Gastrocnemius medialis (tissue), 4 donors: ENCODE measurements at regions not wholly inside any gene's neighbourhood (a gene's known extent, or its start where the extent isn't known, plus 50 kb on each side); places are given as distances from the start of the nearest gene placed in this dataset.
"Not testable (repeated sequence)": the region's sequence is repeated elsewhere in the genome, so short reads cannot be mapped to it uniquely, and the experiment has no call there.

Source experiments
- ATAC-seq, 2 donors: fragments of 150-250 bp; one replicate each; pipeline ENCODE4 v1.9.1; 2016
- DNase-seq, 2 donors: peaks; one replicate each; pipeline ENCODE4 v3.0.0-alpha.2; 2019
- H3K27ac ChIP-seq, 4 donors: fragments of 200-600 bp; sonication (generic); 1 replicate in 1 of 4; 2 replicates in 3 of 4; pipeline ENCODE4 v1.5.1; 2016 to 2018; ENCODE audit warnings: mild to moderate bottlenecking in 2 of 4, moderate library complexity in 1 of 4
- H3K27me3 ChIP-seq, 3 donors: fragments of 200-600 bp; sonication (generic) in 2 of 3; 1 replicate in 1 of 3; 2 replicates in 2 of 3; pipeline versions ENCODE4 v1.5.1 to v1.6.0; 2016 to 2019; ENCODE audit warnings: mild to moderate bottlenecking in 1 of 3, moderate library complexity in 1 of 3
- H3K36me3 ChIP-seq, 2 donors: fragments of 200-600 bp; sonication (generic) in 1 of 2; one replicate each; pipeline ENCODE4 v1.5.1; 2017 to 2018
- H3K4me1 ChIP-seq, 2 donors: fragments of 200-600 bp; sonication (generic) in 1 of 2; one replicate each; pipeline ENCODE4 v1.5.1; 2016 to 2017; ENCODE audit warnings: mild to moderate bottlenecking in 2 of 2
- H3K4me3 ChIP-seq, 4 donors: fragments of 200-600 bp; sonication (generic) in 3 of 4; 1 replicate in 1 of 4; 2 replicates in 3 of 4; pipeline ENCODE4 v1.5.1; 2016 to 2019; ENCODE audit warnings: mild to moderate bottlenecking in 2 of 4
- H3K9me3 ChIP-seq, 3 donors: fragments of 200-600 bp; sonication (generic) in 2 of 3; 1 replicate in 1 of 3; 2 replicates in 2 of 3; pipeline ENCODE4 v1.5.1; 2016 to 2019
- POLR2A ChIP-seq, 2 donors: fragments of 450-650 bp; IDR thresholded peaks; one replicate each; pipeline ENCODE4 v1.6.1; 2017; ENCODE audit warnings: antibody characterized with exemption in 2 of 2, mild to moderate bottlenecking in 2 of 2, moderate library complexity in 2 of 2
- in situ Hi-C, 4 donors: fragments of 200-750 bp; cut with MboI; loops; one replicate each; pipeline versions ENCODE4 v1.15.0 to v1.8.0; 2017; ENCODE audit warnings: low sequenced_read_pairs in 4 of 4
- intact Hi-C: fragments of 100-400 bp; cut with DNase I; formaldehyde crosslinking; loops from one replicate; pipeline ENCODE4 v1.15.1; 2023; ENCODE audit warnings: low total_unique reads
- TF ChIP-seq, protein P1 (sequence below), 5 experiments: fragments of 450-650 bp in 3 of 5; fragments of 200-600 bp in 2 of 5; sonication (generic) in 2 of 5; IDR thresholded peaks in 4 of 5; conservative IDR thresholded peaks in 1 of 5; 1 replicate in 4 of 5; 2 replicates in 1 of 5; pipeline ENCODE4 v1.5.1; 2016 to 2019; ENCODE audit warnings: antibody characterized with exemption in 5 of 5, mild to moderate bottlenecking in 3 of 5, moderate library complexity in 3 of 5

DNA sequence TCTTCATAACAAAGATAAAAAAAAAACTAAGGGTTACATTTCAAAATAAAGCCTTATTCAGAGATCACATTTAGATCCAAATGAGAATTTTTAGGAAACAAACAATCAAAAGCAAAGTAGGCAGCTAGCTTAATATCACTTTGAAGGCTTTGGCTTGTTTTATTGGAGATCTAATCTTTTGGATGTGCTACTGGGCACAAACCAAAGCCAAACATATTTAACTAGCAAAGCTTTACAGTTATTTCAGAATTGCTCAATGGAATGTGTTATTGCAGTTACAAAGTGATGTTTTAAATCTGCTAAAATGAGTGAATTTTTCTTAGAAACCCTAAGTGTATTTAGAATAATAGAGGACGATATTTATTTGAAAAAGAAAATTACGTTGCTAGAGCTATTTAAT lies 114.7 kb upstream of the KLHL1 start:
- intact Hi-C loops: no loop called here
- DNase-seq (no peak), ATAC-seq (no peak)
- Histone ChIP-seq H3K27ac (no peak overlapping the region), H3K4me3 (no peak overlapping the region), H3K4me1 (no peaks in the 10 kb centered on the region), H3K27me3 (no peaks in the 10 kb centered on the region), H3K36me3 (no peaks in the 10 kb centered on the region), H3K9me3 (no peaks in the 10 kb centered on the region)
- in situ Hi-C loops: no loop called here
- no peak for TF ChIP-seq POLR2A (IDR thresholded peaks at IDR 0.05)
- TF ChIP-seq, protein P1, sequence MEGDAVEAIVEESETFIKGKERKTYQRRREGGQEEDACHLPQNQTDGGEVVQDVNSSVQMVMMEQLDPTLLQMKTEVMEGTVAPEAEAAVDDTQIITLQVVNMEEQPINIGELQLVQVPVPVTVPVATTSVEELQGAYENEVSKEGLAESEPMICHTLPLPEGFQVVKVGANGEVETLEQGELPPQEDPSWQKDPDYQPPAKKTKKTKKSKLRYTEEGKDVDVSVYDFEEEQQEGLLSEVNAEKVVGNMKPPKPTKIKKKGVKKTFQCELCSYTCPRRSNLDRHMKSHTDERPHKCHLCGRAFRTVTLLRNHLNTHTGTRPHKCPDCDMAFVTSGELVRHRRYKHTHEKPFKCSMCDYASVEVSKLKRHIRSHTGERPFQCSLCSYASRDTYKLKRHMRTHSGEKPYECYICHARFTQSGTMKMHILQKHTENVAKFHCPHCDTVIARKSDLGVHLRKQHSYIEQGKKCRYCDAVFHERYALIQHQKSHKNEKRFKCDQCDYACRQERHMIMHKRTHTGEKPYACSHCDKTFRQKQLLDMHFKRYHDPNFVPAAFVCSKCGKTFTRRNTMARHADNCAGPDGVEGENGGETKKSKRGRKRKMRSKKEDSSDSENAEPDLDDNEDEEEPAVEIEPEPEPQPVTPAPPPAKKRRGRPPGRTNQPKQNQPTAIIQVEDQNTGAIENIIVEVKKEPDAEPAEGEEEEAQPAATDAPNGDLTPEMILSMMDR (IDR thresholded peaks at IDR 0.05 in 4 of 5, conservative IDR thresholded peaks at IDR 0.05 in 1 of 5): no peak

DNA sequence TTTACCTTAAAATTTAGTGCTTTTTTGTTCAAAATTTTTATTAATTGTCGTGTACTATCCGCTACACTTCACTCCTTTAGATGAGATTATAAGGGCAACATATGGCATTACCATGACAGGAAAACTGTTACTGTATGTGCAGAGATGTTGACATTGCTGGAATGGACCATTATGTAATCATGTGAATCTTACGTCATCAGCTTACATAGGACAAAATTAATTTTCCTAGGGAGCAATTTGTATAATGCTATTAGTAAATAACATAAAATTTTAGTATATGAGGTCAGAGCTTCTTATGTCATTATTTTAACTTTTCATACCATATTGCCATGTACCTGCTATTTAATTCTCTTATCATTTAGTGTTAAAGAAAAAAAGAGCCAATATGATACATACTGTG lies 110.4 kb upstream of the KLHL1 start:
- TF ChIP-seq, protein P1 (IDR thresholded peaks at IDR 0.05 in 4 of 5, conservative IDR thresholded peaks at IDR 0.05 in 1 of 5): no peak
- TF ChIP-seq POLR2A (IDR thresholded peaks at IDR 0.05): no peak
- ATAC-seq (no peak), DNase-seq (no peak)
- H3K4me1 ChIP-seq: no peaks in the 10 kb centered on the region
- in situ Hi-C loops (no loop called here), intact Hi-C loops (no loop called here)
- H3K36me3 ChIP-seq: no peaks in the 10 kb centered on the region
- H3K27ac ChIP-seq: no peak overlapping the region
- H3K9me3 ChIP-seq: no peaks in the 10 kb centered on the region
- H3K4me3 ChIP-seq: no peak overlapping the region
- no peaks in the 10 kb centered on the region for H3K27me3 ChIP-seq

DNA sequence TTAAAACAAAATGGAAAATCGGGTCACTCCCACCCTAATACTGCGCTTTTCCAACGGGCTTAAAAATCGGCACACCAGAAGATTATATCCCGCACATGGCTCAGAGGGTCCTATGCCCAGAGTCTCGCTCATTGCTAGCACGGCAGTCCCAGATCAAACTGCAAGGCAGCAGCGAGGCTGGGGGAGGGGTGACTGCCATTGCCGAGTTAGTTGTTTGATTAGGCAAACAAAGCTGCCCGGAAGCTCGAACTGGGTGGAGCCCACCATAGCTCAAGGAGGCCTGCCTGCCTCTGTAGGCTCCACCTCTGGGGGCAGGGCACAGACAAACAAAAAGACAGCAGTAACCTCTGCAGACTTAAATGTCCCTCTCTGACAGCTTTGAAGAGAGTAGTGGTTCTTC lies 100.7 kb upstream of the KLHL1 start:
- ATAC-seq, H3K4me1 ChIP-seq, in situ Hi-C loops, DNase-seq, H3K4me3 ChIP-seq, intact Hi-C loops, H3K9me3 ChIP-seq, H3K36me3 ChIP-seq, H3K27me3 ChIP-seq, H3K27ac ChIP-seq: not testable (repeated sequence)

DNA sequence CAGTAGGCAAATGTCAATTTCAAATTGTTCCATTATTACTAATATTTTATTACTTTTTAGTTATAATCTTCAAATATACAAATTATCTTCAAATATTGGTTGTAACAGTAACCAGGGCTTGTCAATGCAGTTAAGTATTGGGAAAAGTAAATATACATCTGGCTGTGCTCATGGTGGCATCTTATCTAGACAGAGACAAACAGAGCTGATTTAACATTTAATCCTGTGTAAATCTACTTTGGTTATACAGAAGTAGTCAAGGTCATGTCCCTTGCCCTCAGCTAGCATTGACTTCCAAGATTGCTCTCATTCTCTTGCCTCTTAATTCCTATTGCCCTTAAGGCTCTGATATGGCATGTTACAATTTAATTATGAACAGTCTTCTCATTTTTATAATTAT lies 98.4 kb upstream of the KLHL1 start:
- Histone ChIP-seq H3K4me1 (no peaks in the 10 kb centered on the region), H3K27me3 (no peaks in the 10 kb centered on the region), H3K9me3 (no peaks in the 10 kb centered on the region), H3K4me3 (no peak overlapping the region), H3K36me3 (no peaks in the 10 kb centered on the region), H3K27ac (no peak overlapping the region)
- in situ Hi-C loops: no loop called here
- TF ChIP-seq, protein P1 (IDR thresholded peaks at IDR 0.05 in 4 of 5, conservative IDR thresholded peaks at IDR 0.05 in 1 of 5): no peak
- TF ChIP-seq POLR2A (IDR thresholded peaks at IDR 0.05): no peak
- ATAC-seq (no peak), DNase-seq (no peak)
- intact Hi-C loops: no loop called here

DNA sequence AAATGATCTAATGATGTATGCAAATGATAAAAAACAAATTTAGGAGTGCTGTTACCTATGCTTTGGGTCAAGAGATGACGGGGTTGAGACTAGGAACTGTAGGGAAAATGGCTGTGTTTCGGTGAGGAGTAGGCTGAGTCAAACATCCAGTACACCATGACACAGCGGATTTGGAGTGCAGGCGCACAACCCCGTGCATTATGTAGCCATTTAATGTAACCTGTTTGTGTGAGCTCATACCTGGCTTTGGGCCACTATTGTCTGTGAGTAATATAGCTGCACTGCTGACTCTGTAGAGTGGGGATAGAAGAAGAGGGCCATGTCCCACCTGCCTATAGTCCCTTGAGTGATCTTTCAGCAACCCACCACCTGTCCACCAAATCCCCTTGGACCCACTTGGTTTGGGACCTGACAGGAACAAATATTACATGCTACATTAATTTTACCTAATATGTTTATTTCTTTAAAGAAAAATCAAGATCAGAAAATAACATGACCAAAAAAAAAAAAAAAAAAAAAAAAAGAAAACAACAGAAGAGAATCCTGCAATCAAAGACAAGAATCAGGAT lies 95.5 kb upstream of the KLHL1 start:
- no peak overlapping the region for H3K27ac ChIP-seq
- H3K4me3 ChIP-seq: no peak overlapping the region
- DNase-seq: no peak
- intact Hi-C loops: no loop called here
- no peak for ATAC-seq
- H3K36me3 ChIP-seq: no peaks in the 10 kb centered on the region
- no peaks in the 10 kb centered on the region for H3K27me3 ChIP-seq
- in situ Hi-C loops: no loop called here
- H3K4me1 ChIP-seq: no peaks in the 10 kb centered on the region
- TF ChIP-seq POLR2A (IDR thresholded peaks at IDR 0.05): no peak
- TF ChIP-seq, protein P1 (IDR thresholded peaks at IDR 0.05 in 4 of 5, conservative IDR thresholded peaks at IDR 0.05 in 1 of 5): no peak
- no peaks in the 10 kb centered on the region for H3K9me3 ChIP-seq
